Brain pericyte (primary cell): ENCODE measurements at regions not wholly inside any gene's neighbourhood (a gene's known extent, or its start where the extent isn't known, plus 50 kb on each side); places are given as distances from the start of the nearest gene placed in this dataset.
"Not testable (repeated sequence)": the region's sequence is repeated elsewhere in the genome, so short reads cannot be mapped to it uniquely, and the experiment has no call there.

Experiments
- DNase-seq: peaks from one replicate; pipeline ENCODE4 v3.0.0-alpha.2; 2012; ENCODE audit warnings: low read depth, low spot score

DNA sequence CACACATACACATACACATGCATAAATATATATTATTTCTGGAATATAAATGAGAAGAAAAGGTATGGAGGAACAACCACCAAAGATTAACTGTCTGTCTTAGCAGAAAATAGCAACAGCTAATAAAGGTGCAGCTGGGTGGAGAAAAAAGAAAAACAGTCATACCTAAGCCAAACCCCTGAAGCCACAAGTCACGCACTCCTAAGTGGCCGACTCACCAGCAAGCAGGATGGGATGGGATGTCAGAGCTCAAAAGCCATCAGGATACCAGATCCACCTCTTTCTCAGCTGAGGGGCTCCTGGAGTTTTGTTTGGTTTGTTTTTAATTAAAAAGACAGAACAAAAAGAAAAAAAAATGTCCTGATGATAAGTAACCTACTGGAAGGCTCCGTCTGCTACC, 64.7 kb upstream of the HIVEP3 start:
- DNase-seq: no peak

DNA sequence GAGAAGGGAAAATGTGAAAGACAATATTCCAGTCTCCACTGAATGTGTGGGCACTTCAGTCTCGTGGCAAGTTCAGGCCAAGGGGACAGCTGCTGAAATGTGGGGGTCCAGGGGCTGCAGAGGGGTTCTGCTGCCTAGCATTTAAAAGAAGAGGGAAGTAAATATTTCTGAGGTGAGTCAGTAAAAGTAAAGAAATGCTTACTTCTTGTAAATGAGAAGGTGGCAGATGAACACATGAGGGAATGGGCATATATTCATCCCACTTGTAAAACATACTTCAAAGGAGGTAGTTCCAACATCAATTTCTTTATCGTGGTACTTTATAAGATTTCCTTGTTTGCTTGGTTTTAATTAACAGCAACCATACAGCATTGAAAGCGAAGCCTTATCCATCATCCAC, 63.1 kb upstream of the HIVEP3 start:
- no peak for DNase-seq

DNA sequence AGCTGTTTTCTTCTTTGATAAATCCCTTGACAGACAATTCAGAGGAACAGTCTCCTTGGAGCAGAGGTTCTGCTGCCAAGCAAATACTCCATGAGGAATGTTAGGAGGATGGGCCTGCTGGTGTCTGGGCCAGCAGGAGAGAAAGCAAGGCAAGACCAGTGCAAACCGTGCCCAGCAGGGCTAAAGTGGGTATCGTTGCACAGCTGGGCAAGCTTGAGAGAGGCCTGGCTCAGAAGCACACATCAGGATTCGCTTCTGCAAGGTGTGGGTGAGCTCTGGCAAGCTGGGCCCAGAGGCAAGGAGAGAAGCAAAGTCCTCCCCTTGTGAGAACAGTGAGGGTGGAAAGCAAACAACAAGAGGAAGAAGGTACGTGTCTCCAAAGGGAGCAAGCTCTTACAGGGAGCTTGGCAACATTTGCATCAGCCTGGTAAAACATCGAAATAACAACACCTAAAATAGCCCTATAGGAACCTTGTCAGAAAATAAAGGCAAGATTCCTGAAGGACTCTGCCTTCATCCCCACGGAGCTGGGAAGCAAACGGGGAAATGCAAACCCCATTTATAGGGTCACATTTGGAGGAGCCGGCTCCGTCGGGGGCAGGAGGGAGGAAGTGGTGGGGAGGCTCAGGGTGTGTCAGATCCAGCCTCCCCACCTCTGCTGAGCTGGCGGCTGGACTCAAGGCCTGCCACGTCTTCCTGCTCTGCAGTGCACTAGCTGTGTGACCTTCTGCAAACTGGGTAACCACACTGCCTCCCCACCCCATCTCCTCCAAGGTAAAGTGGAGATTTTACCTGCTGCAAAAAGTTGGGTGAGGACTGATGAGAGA, 62.3 kb upstream of the HIVEP3 start:
- DNase-seq: no peak

DNA sequence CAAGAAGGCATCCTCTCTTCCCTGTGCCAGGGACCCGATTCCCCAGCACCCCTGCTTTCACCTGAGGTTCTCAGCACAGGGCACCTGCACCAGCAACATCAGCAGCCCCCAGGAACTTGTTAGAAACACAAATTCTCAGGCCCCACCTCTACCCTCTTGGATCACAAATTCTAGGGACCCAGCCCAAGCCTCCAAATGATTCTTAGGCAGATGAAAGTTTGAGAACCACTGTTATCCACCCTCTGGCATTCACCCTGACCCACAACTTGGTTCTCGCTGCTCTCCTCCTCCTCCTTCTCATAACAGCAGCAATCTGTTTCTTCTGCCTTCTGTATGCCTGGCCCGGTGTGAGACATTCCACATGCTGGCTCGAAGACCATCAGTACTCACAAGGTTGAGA, 60.3 kb upstream of the HIVEP3 start:
- DNase-seq: no peak

DNA sequence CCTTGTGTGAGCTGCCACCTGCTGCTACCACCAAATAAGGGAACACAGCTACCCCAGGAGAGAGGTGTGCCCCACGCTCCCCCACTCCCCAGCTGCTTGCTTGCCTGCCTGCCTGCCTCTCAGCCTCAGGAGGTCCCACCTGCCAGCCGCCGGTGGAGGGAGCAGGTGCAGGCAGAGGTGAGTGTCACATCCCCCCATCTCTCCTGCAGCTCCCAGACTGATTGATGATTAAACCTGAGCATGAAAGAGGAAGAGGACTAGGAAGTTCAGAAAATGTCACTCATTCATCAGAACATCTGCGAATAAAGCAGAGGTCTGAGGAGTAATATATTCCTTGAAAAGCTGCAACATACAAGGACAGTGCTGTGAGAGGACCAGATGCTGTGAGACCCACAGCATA, 58.6 kb upstream of the HIVEP3 start:
- DNase-seq: no peak

DNA sequence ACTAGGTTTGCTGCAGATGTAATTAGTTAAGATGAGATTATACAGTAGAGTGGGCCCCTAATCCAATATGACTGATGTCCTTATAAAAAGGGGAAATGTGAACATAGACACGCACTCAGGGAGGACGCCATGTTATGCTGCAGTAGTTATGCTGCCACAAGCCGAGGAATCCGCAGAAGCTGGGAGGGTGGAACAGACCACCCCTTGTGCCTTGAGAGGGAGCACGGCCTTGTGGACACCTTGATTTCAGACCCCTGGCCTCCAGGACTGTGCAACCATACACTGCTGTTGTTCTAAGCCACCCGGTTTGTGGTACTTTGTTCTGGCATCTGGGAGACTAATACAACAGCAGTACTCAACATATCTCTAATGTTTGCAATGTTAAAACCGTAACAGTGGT, 57.9 kb upstream of the HIVEP3 start:
- DNase-seq: no peak

DNA sequence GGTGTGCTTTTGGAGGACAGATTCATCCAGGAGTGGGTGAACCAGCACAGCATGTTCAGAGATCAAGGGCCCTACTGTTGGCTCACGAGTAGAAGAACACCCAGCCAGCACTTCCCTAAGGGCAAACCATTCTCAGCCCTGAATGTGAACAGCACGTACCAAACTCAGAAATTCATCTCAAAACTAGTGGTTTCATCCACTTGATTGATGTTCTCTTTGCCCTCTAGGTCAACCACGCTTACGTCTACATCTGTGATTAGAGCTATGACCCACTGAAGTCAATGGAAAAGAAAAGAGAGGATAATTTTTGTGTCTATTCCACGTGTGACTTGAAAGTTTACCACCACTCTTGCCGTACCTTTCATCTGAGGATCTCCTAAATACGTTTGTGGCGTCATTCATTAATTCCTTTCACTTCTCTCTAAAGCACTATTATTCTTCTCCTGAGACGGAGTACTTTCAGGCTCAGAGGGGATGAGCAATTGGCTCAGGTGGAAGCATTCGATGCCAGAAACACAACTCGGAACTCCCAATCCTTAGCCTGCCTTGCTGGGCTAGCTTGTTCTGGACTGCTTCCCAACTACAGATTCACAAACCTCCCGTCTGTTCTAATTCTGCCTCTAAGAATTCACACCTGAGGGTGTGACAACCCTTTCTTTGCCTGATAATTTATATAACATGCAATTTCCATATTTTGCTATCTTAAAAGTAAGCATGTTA, 57.3 kb upstream of the HIVEP3 start:
- DNase-seq: no peak

DNA sequence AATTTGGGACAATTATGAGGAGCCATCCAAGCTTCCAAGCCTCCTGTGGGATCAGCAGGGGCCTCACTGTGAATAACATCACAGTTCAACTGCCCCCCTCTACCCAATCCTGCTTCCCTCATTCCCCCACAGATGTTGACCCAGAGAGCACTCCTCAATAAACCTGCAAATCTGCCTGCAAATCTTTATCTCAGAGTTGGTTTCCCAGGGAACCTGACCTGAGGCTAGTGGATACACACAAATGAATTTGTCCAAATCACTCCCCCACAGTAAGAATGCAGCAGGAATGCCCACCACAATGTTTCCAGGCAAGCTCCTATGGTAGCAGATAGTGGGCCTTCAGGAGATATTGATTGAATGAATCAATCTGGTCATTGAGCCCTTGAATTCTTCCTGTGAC, 56.4 kb upstream of the HIVEP3 start:
- DNase-seq: no peak

DNA sequence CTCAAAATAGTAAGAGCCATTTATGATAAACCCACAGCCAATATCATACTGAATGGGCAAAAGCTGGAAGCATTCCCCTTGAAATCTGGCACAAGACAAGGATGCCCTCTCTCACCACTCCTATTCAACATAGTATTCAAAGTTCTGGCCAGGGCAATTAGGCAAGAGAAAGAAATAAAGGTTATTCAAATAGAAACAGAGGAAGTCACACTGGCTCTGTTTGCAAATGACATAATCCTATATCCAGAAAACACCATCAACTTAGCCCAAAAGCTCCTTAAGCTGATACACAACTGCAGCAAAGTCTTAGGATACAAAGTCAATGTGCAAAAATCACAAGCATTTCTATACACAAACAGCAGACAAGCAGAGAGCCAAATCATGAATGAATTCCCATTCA, 49.8 kb upstream of the HIVEP3 start:
- not testable (repeated sequence) for DNase-seq
